SK-N-SH treated with all-trans-retinoic acid at 6 μM for 48 hours (cell line): ENCODE measurements at regions not wholly inside any gene's neighbourhood (a gene's known extent, or its start where the extent isn't known, plus 50 kb on each side); places are given as distances from the start of the nearest gene placed in this dataset.

Experiments used
- ARNTL ChIP-seq: fragments of 450-650 bp; formaldehyde crosslinking; IDR thresholded peaks from 2 replicates; pipeline ENCODE4 v1.5.0; 2020; ENCODE audit warnings: low read depth, mild to moderate bottlenecking, moderate library complexity, borderline replicate concordance
- CSDC2 ChIP-seq: fragments of 250-450 bp; sonication (Bioruptor Pico); IDR thresholded peaks from 2 replicates; pipeline ENCODE4 v1.5.0; 2020; ENCODE audit warnings: mild to moderate bottlenecking, moderate library complexity
- ESRRG ChIP-seq: fragments of 250-450 bp; sonication (Bioruptor Pico); IDR thresholded peaks from 2 replicates; pipeline ENCODE4 v1.6.1; 2021; ENCODE audit warnings: mild to moderate bottlenecking
- ISL1 ChIP-seq: fragments of 250-450 bp; sonication (Bioruptor Pico); IDR thresholded peaks from 2 replicates; pipeline ENCODE4 v2.1.2; 2022; ENCODE audit warnings: mild to moderate bottlenecking, moderate library complexity
- OSR1 ChIP-seq: fragments of 250-450 bp; sonication (Bioruptor Pico); IDR thresholded peaks from 2 replicates; pipeline ENCODE4 v1.8.0; 2022; ENCODE audit warnings: moderate library complexity, mild to moderate bottlenecking, inconsistent platforms
- RARB ChIP-seq: fragments of 250-450 bp; sonication (Bioruptor Pico); IDR thresholded peaks from 2 replicates; pipeline ENCODE4 v1.8.0; 2021; ENCODE audit warnings: mild to moderate bottlenecking, moderate library complexity
- TOX ChIP-seq: fragments of 250-450 bp; sonication (Bioruptor Pico); IDR thresholded peaks from 2 replicates; pipeline ENCODE4 v1.8.0; 2021; ENCODE audit warnings: mild to moderate bottlenecking, moderate library complexity, borderline replicate concordance
- ZNF8 ChIP-seq: fragments of 450-650 bp; formaldehyde crosslinking; IDR thresholded peaks from 2 replicates; pipeline ENCODE4 v1.5.0; 2020; ENCODE audit warnings: mild to moderate bottlenecking, moderate library complexity
- TF ChIP-seq, protein P1 (sequence below): fragments of 250-450 bp; sonication (Bioruptor Pico); IDR thresholded peaks from 2 replicates; pipeline ENCODE4 v1.8.0; 2021; ENCODE audit warnings: low read depth, mild to moderate bottlenecking, moderate library complexity, borderline replicate concordance
- TF ChIP-seq, protein P2 (sequence below): fragments of 250-450 bp; sonication (Bioruptor Pico); IDR thresholded peaks from 2 replicates; pipeline ENCODE4 v1.5.0; 2020; ENCODE audit warnings: mild to moderate bottlenecking, moderate library complexity
- TF ChIP-seq, protein P3 (sequence below): fragments of 250-450 bp; sonication (Bioruptor Pico); IDR thresholded peaks from 2 replicates; pipeline ENCODE4 v1.8.0; 2020; ENCODE audit warnings: mild to moderate bottlenecking, moderate library complexity, borderline replicate concordance

DNA sequence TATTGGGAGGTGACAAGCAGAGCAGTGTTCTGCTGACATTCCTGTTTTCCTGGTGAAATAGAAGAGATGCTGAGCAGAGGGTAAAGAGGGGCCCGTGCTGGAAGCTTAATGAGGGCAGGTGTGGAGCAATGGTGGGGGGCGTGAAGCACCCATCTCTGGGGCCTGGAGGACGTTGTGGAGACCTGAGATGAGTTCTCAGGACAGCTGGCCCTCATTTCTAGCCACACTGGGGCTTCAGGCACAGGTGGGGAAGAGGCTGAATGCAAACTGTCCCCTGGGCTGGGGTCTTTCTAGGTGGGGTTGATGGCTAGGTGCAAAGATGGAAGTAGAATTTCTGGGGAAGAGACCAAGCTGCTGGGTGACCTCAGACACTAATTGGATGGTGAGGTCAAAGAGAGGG is 274.2 kb upstream of the TCERG1L start:
- no peak for TF ChIP-seq ISL1
- TF ChIP-seq, protein P1, sequence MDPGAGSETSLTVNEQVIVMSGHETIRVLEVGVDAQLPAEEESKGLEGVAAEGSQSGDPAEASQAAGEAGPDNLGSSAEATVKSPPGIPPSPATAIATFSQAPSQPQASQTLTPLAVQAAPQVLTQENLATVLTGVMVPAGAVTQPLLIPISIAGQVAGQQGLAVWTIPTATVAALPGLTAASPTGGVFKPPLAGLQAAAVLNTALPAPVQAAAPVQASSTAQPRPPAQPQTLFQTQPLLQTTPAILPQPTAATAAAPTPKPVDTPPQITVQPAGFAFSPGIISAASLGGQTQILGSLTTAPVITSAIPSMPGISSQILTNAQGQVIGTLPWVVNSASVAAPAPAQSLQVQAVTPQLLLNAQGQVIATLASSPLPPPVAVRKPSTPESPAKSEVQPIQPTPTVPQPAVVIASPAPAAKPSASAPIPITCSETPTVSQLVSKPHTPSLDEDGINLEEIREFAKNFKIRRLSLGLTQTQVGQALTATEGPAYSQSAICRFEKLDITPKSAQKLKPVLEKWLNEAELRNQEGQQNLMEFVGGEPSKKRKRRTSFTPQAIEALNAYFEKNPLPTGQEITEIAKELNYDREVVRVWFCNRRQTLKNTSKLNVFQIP (CRISPR knock-in tag), result no peak
- TF ChIP-seq, protein P2, sequence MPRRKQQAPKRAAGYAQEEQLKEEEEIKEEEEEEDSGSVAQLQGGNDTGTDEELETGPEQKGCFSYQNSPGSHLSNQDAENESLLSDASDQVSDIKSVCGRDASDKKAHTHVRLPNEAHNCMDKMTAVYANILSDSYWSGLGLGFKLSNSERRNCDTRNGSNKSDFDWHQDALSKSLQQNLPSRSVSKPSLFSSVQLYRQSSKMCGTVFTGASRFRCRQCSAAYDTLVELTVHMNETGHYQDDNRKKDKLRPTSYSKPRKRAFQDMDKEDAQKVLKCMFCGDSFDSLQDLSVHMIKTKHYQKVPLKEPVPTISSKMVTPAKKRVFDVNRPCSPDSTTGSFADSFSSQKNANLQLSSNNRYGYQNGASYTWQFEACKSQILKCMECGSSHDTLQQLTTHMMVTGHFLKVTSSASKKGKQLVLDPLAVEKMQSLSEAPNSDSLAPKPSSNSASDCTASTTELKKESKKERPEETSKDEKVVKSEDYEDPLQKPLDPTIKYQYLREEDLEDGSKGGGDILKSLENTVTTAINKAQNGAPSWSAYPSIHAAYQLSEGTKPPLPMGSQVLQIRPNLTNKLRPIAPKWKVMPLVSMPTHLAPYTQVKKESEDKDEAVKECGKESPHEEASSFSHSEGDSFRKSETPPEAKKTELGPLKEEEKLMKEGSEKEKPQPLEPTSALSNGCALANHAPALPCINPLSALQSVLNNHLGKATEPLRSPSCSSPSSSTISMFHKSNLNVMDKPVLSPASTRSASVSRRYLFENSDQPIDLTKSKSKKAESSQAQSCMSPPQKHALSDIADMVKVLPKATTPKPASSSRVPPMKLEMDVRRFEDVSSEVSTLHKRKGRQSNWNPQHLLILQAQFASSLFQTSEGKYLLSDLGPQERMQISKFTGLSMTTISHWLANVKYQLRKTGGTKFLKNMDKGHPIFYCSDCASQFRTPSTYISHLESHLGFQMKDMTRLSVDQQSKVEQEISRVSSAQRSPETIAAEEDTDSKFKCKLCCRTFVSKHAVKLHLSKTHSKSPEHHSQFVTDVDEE (CRISPR knock-in tag), result no peak
- no peak for TF ChIP-seq ARNTL (CRISPR knock-in tag)
- TF ChIP-seq, protein P3, sequence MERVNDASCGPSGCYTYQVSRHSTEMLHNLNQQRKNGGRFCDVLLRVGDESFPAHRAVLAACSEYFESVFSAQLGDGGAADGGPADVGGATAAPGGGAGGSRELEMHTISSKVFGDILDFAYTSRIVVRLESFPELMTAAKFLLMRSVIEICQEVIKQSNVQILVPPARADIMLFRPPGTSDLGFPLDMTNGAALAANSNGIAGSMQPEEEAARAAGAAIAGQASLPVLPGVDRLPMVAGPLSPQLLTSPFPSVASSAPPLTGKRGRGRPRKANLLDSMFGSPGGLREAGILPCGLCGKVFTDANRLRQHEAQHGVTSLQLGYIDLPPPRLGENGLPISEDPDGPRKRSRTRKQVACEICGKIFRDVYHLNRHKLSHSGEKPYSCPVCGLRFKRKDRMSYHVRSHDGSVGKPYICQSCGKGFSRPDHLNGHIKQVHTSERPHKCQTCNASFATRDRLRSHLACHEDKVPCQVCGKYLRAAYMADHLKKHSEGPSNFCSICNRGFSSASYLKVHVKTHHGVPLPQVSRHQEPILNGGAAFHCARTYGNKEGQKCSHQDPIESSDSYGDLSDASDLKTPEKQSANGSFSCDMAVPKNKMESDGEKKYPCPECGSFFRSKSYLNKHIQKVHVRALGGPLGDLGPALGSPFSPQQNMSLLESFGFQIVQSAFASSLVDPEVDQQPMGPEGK (CRISPR knock-in tag), result no peak
- TF ChIP-seq ZNF8 (CRISPR knock-in tag), result no peak
- TF ChIP-seq RARB (CRISPR knock-in tag), result no peak
- no peak for TF ChIP-seq OSR1 (CRISPR knock-in tag)
- no peak for TF ChIP-seq ESRRG (CRISPR knock-in tag)
- TF ChIP-seq TOX (CRISPR knock-in tag), result no peak
- TF ChIP-seq CSDC2 (CRISPR knock-in tag), result no peak
